ENCODE measurements at regions not wholly inside any gene's neighbourhood (a gene's known extent, or its start where the extent isn't known, plus 50 kb on each side); places are given as distances from the start of the nearest gene placed in this dataset.

GRCh38 chr9:82332018-82332773 is 343.6 kb downstream of the SPATA31D1 start:
- Histone ChIP-seq H3K4me3 (no peak overlapping the region), H3K9me3 (peaks cover 0 to 7% (median 0%) of the 10 kb centered on the region in 11 donors), H3K36me3 (no peaks in the 10 kb centered on the region), H3K4me1 (peaks cover 0 to 6% (median 0%) of the 10 kb centered on the region in 9 donors), H3K27me3 (no peaks in the 10 kb centered on the region), H3K27ac (no peak overlapping the region)
- intact Hi-C loops (cut with DNase I), result no loop called here
- no peak for TF ChIP-seq CTCF (IDR thresholded peaks at IDR 0.05)
- DNase-seq, result no peak
- no peak for ATAC-seq
- 73 to 81% methylated on average over 5 of the region's 5 CpGs for WGBS, 2 donors

GRCh38 chr9:82332774-82333152 is 344.2 kb downstream of the SPATA31D1 start:
- Histone ChIP-seq H3K9me3 (peaks cover 0 to 2% (median 0%) of the 10 kb centered on the region in 11 donors), H3K4me3 (no peak overlapping the region), H3K27me3 (no peaks in the 10 kb centered on the region), H3K27ac (no peak overlapping the region), H3K36me3 (no peaks in the 10 kb centered on the region), H3K4me1 (peaks cover 0 to 6% (median 0%) of the 10 kb centered on the region in 9 donors)
- WGBS, 2 donors, result 64 to 78% methylated on average over 6 of the region's 6 CpGs
- DNase-seq (no peak), ATAC-seq (no peak)
- TF ChIP-seq CTCF (IDR thresholded peaks at IDR 0.05), result no peak
- intact Hi-C loops (cut with DNase I), result no loop called here

- WGBS, 2 donors, result 59 to 87% methylated on average over 2 of the region's 2 CpGs
- ATAC-seq, result no peak
- intact Hi-C loops (cut with DNase I), result no loop called here
- no peaks in the 10 kb centered on the region for H3K9me3 ChIP-seq
- peaks cover 0 to 7% (median 0%) of the 10 kb centered on the region in 9 donors for H3K4me1 ChIP-seq
- no peaks in the 10 kb centered on the region for H3K36me3 ChIP-seq
- DNase-seq, result no peak
- TF ChIP-seq CTCF (IDR thresholded peaks at IDR 0.05), result no peak
- no peaks in the 10 kb centered on the region for H3K27me3 ChIP-seq
- H3K27ac ChIP-seq, result no peak overlapping the region
- no peak overlapping the region for H3K4me3 ChIP-seq
Measured at GRCh38 chr9:82333671-82334070, 345.1 kb downstream of the SPATA31D1 start.

- no peaks in the 10 kb centered on the region for H3K27me3 ChIP-seq
- no peak overlapping the region for H3K27ac ChIP-seq
- no peaks in the 10 kb centered on the region for H3K36me3 ChIP-seq
- H3K4me1 ChIP-seq, result peaks cover 0 to 13% (median 0%) of the 10 kb centered on the region in 9 donors
- intact Hi-C loops (cut with DNase I), result no loop called here
- DNase-seq (no peak), ATAC-seq (no peak)
- no peak for TF ChIP-seq CTCF (IDR thresholded peaks at IDR 0.05)
- no peaks in the 10 kb centered on the region for H3K9me3 ChIP-seq
- H3K4me3 ChIP-seq, result no peak overlapping the region
Measured at GRCh38 chr9:82334286-82334685, 345.7 kb downstream of the SPATA31D1 start.

All from heart right ventricle (tissue), 16 donors.